ENCODE measurements at regions not wholly inside any gene's neighbourhood (a gene's known extent, or its start where the extent isn't known, plus 50 kb on each side); places are given as distances from the start of the nearest gene placed in this dataset.

DNA sequence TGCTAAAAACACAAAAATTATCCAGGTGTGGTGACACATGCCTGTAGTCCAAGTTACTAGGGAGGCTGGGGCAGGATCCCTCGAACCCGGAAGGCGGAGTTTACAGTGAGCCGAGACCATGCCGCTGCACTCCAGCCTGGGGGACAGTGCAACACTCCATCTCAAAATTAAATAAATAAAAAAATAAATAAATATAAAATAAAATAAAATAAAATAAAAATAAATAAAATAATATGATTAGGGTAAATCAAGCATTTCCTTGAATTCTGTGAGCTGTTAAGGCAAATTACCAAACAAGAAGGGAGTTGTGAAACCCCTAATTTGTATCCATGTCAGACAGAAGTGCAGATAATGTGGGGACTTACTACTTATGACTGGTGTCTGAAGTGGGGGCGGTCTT, 1928.9 kb upstream of the IGFBP7 start:
- TF ChIP-seq POLR2A (IDR thresholded peaks at IDR 0.05) (no peak), CTCF (IDR thresholded peaks at IDR 0.05) (no peak)

Measured in right lobe of liver (tissue), 4 donors.